HepG2 (cell line): ENCODE measurements at regions not wholly inside any gene's neighbourhood (a gene's known extent, or its start where the extent isn't known, plus 50 kb on each side); places are given as distances from the start of the nearest gene placed in this dataset.

ENCODE experiments used
- ATAC-seq: fragments of 200-7000 bp; cut with Tn5 transposase; 3 replicates; pipeline ENCODE4 v1.9.1; 2020; ENCODE audit warnings: mild to moderate bottlenecking, moderate library complexity
- BruUV-seq: library from RNA; stranded (reverse); fragments of 400-500 nt; replicated peaks from 2 replicates; lab custom pipeline; 2021; lab: Mats Ljungman, UMichigan
- CTCF ChIA-PET: fragments of 300-600 bp; formaldehyde crosslinking; extraction: SDS; loops from one replicate; lab custom pipeline; 2021; ENCODE audit warnings: low total read pairs, inconsistent platforms, low intra/inter-chr PET ratio; lab: Yijun Ruan, JAX
- POLR2A ChIA-PET: fragments of 350-600 bp; sonication (Branson Sonifier 250); formaldehyde crosslinking; loops from one replicate; lab custom pipeline; 2020; ENCODE audit warnings: antibody characterized with exemption, inconsistent platforms; lab: Yijun Ruan, JAX
- DNase-seq: peaks from one replicate; pipeline ENCODE4 v3.0.0-alpha.2; 2015; ENCODE audit warnings: low spot score
- FAIRE-seq: peaks from 3 replicates; lab custom pipeline; 2011; peaks lifted over from hg19 to GRCh38; lab: Jason Lieb, UNC
- H2AFZ ChIP-seq: one replicate; pipeline ENCODE4 v1.6.1; 2011; ENCODE audit warnings: low read length, inconsistent platforms
- H3K27ac ChIP-seq: fragments of 300-600 bp; 3 replicates; pipeline ENCODE4 v1.8.0; 2011; ENCODE audit warnings: mixed run types, mild to moderate bottlenecking, mixed read lengths, low read length, inconsistent platforms; ENCODE audit not compliant: insufficient read depth; ENCODE audit errors: extremely low read length
- H3K27me3 ChIP-seq, 2 experiments: fragments of 200-600 bp in 1 of 2; 2 replicates in 1 of 2; 3 replicates in 1 of 2; pipeline versions ENCODE4 v1.6.0 to v1.8.0; 2011; ENCODE audit warnings: low read length in 2 of 2, mild to moderate bottlenecking in 2 of 2, moderate library complexity in 2 of 2, inconsistent platforms in 1 of 2; ENCODE audit not compliant: insufficient read depth in 2 of 2, control insufficient read depth in 1 of 2
- H3K36me3 ChIP-seq, 2 experiments: fragments of 200-600 bp in 1 of 2; replicated peaks in 1 of 2; 2 replicates in 1 of 2; 3 replicates in 1 of 2; pipeline versions ENCODE4 v1.5.1 to v1.8.0; 2011; ENCODE audit warnings: low read length in 2 of 2, inconsistent platforms in 1 of 2; ENCODE audit not compliant: insufficient read depth in 2 of 2, control insufficient read depth in 1 of 2
- H3K4me1 ChIP-seq: 2 replicates; pipeline ENCODE4 v1.5.1; 2012; ENCODE audit warnings: low read length, inconsistent platforms; ENCODE audit not compliant: insufficient read depth
- H3K4me2 ChIP-seq: 2 replicates; pipeline ENCODE4 v1.6.0; 2011; ENCODE audit warnings: low read depth, low read length, inconsistent platforms
- H3K4me3 ChIP-seq, 3 experiments: fragments of 200-600 bp in 1 of 3; sonication (generic), shearing (Covaris generic) in 1 of 3; replicated peaks in 1 of 3; 2 replicates each; pipeline ENCODE4 v1.5.1; 2011 to 2016; ENCODE audit warnings: low read length in 3 of 3, inconsistent platforms in 2 of 3, low read depth in 2 of 3, mild to moderate bottlenecking in 2 of 3, control low read depth in 1 of 3, mixed read lengths in 1 of 3; ENCODE audit not compliant: insufficient read depth in 1 of 3
- H3K79me2 ChIP-seq: one replicate; pipeline ENCODE4 v1.6.1; 2011; ENCODE audit warnings: low read length, inconsistent platforms; ENCODE audit not compliant: insufficient read depth
- H3K9ac ChIP-seq: 2 replicates; pipeline ENCODE4 v1.6.0; 2011; ENCODE audit warnings: mild to moderate bottlenecking, low read depth, low read length, inconsistent platforms; ENCODE audit not compliant: insufficient read depth
- H3K9me3 ChIP-seq: 2 replicates; pipeline ENCODE4 v1.5.1; 2012; ENCODE audit warnings: mild to moderate bottlenecking, low read length
- H4K20me1 ChIP-seq: 2 replicates; pipeline ENCODE4 v1.6.0; 2011; ENCODE audit warnings: inconsistent platforms, mild to moderate bottlenecking, low read length, moderate library complexity; ENCODE audit not compliant: insufficient read depth
- TBL1XR1 ChIP-seq: fragments of 150-350 bp; IDR thresholded peaks from 2 replicates; pipeline ENCODE4 v1.6.1; 2014; ENCODE audit warnings: borderline replicate concordance, low read length; ENCODE audit not compliant: partially characterized antibody
- TRIM22 ChIP-seq: fragments of 450-650 bp; IDR thresholded peaks from 2 replicates; pipeline ENCODE4 v1.6.1; 2017
- TSC22D2 ChIP-seq: sonication (generic); formaldehyde crosslinking; IDR thresholded peaks from 2 replicates; pipeline ENCODE4 v1.5.1; 2020; ENCODE audit warnings: missing genetic modification reagents, mild to moderate bottlenecking, borderline replicate concordance
- ZFY ChIP-seq: sonication (generic); formaldehyde crosslinking; IDR thresholded peaks from 2 replicates; pipeline ENCODE4 v1.4.0; 2020; ENCODE audit warnings: missing genetic modification reagents
- ZKSCAN8 ChIP-seq: IDR thresholded peaks from 2 replicates; pipeline ENCODE4 v1.6.1; 2016; ENCODE audit warnings: borderline replicate concordance, missing genetic modification reagents, missing compliant biosample characterization
- ZNF17 ChIP-seq: sonication (generic); formaldehyde crosslinking; IDR thresholded peaks from 2 replicates; pipeline ENCODE4 v1.5.0; 2020; ENCODE audit warnings: mild to moderate bottlenecking, missing genetic modification reagents
- ZNF609 ChIP-seq: sonication (generic); formaldehyde crosslinking; IDR thresholded peaks from 2 replicates; pipeline ENCODE4 v1.4.0; 2020; ENCODE audit warnings: mild to moderate bottlenecking, missing genetic modification reagents, borderline replicate concordance
- ZNF746 ChIP-seq: sonication (generic); formaldehyde crosslinking; IDR thresholded peaks from 2 replicates; pipeline ENCODE4 v1.8.0; 2022; ENCODE audit warnings: mild to moderate bottlenecking, missing genetic modification reagents
- WGBS: methylation state at CpG from one replicate; pipeline ENCODE4 v1.1.6; 2017; ENCODE audit warnings: low lambda C conversion rate; 5-methylcytosine and 5-hydroxymethylcytosine counted together
- in situ Hi-C: cut with HindIII; loops from 2 replicates; pipeline ENCODE4 v1.10.0; 2017; ENCODE audit warnings: low pct_unique_long_range_greater_than_20kb; ENCODE audit not compliant: extremely low pct_ligation_motif_present
- intact Hi-C: fragments of 100-400 bp; cut with micrococcal nuclease; formaldehyde crosslinking; loops from one replicate; pipeline ENCODE4 v1.10.0; 2022; ENCODE audit not compliant: unreplicated experiment

- Histone ChIP-seq H3K36me3 (no peaks in the 10 kb centered on the region), H2AFZ (no peak overlapping the region), H3K9ac (no peak overlapping the region), H3K27ac (no peak overlapping the region), H3K9me3 (no peaks in the 10 kb centered on the region), H3K4me3 (no peak overlapping the region), H3K27me3 (no peaks in the 10 kb centered on the region), H3K4me2 (no peak overlapping the region), H3K4me1 (no peaks in the 10 kb centered on the region), H3K79me2 (no peaks in the 10 kb centered on the region), H4K20me1 (no peaks in the 10 kb centered on the region)
- no peak for DNase-seq
- ATAC-seq: no peak
- ChIA-PET CTCF (no interaction called here), POLR2A (no interaction called here)
- TF ChIP-seq TSC22D2: no peak
- TF ChIP-seq ZNF746 (CRISPR knock-in tag): no peak
- no peak for TF ChIP-seq TRIM22
- TF ChIP-seq ZKSCAN8 (CRISPR knock-in tag): no peak
- TF ChIP-seq ZNF17 (CRISPR knock-in tag): no peak
- TF ChIP-seq ZNF609: no peak
- TF ChIP-seq ZFY: no peak
- TF ChIP-seq TBL1XR1: no peak
- in situ Hi-C loops (no loop called here), intact Hi-C loops (no loop called here)
- no TSS peak for BruUV-seq
- 60% methylated on average over 8 of the region's 15 CpGs for WGBS
- no peak for FAIRE-seq
Measured at GRCh38 chr5:6181871-6182270, 196.5 kb downstream of the MED10 start.
